Brain microvascular endothelial cell (primary cell): ENCODE measurements at regions not wholly inside any gene's neighbourhood (a gene's known extent, or its start where the extent isn't known, plus 50 kb on each side); places are given as distances from the start of the nearest gene placed in this dataset.

Source experiments
- DNase-seq: peaks from one replicate; pipeline ENCODE4 v3.0.0-alpha.2; 2020
- H3K27ac ChIP-seq: fragments of 250-450 bp; sonication (Bioruptor Pico); 2 replicates; pipeline ENCODE4 v1.5.1; 2020; ENCODE audit warnings: mild to moderate bottlenecking, moderate library complexity
- H3K27me3 ChIP-seq: fragments of 250-450 bp; sonication (Bioruptor Pico); replicated peaks from 2 replicates; pipeline ENCODE4 v1.5.1; 2020; ENCODE audit warnings: mild to moderate bottlenecking
- H3K36me3 ChIP-seq: fragments of 250-450 bp; sonication (Bioruptor Pico); replicated peaks from 2 replicates; pipeline ENCODE4 v1.5.1; 2020; ENCODE audit warnings: mild to moderate bottlenecking
- H3K4me3 ChIP-seq: 2 replicates; pipeline ENCODE4 v1.5.1; 2011; ENCODE audit warnings: low read depth, mild to moderate bottlenecking, control low read depth, low read length, moderate library complexity
- CTCF ChIP-seq: IDR thresholded peaks from 2 replicates; pipeline ENCODE4 v1.5.1; 2011; ENCODE audit warnings: low read depth, mild to moderate bottlenecking, moderate library complexity, low read length, control low read depth, inconsistent platforms; ENCODE audit errors: missing control alignments
- in situ Hi-C: cut with HindIII; loops from 2 replicates; pipeline ENCODE4 v1.10.0; 2017; ENCODE audit warnings: low sequenced_read_pairs, low pct_ligation_motif_present

GRCh38 chr14:104331871-104332605 lies 193.7 kb downstream of the KIF26A start:
- H3K4me3 ChIP-seq = no peak overlapping the region
- no peaks in the 10 kb centered on the region for H3K36me3 ChIP-seq
- TF ChIP-seq CTCF = no peak
- DNase-seq = no peak
- no peaks in the 10 kb centered on the region for H3K27me3 ChIP-seq
- no peak overlapping the region for H3K27ac ChIP-seq
- in situ Hi-C loops = no loop called here

GRCh38 chr14:104332634-104333270 lies 194.4 kb downstream of the KIF26A start:
- Histone ChIP-seq H3K4me3 (no peak overlapping the region), H3K27me3 (no peaks in the 10 kb centered on the region), H3K27ac (no peak overlapping the region), H3K36me3 (no peaks in the 10 kb centered on the region)
- in situ Hi-C loops = no loop called here
- no peak for TF ChIP-seq CTCF
- DNase-seq = no peak

- Histone ChIP-seq H3K27me3 (no peaks in the 10 kb centered on the region), H3K4me3 (no peak overlapping the region), H3K27ac (no peak overlapping the region), H3K36me3 (no peaks in the 10 kb centered on the region)
- TF ChIP-seq CTCF = no peak
- in situ Hi-C loops = no loop called here
- DNase-seq = no peak
Observed at GRCh38 chr14:104333646-104334423, 195.4 kb downstream of the KIF26A start.

GRCh38 chr14:104334424-104335161 lies 196.2 kb downstream of the KIF26A start:
- Histone ChIP-seq H3K4me3 (no peak overlapping the region), H3K36me3 (no peaks in the 10 kb centered on the region), H3K27ac (no peak overlapping the region), H3K27me3 (no peaks in the 10 kb centered on the region)
- no peak for DNase-seq
- TF ChIP-seq CTCF = no peak
- in situ Hi-C loops = no loop called here

GRCh38 chr14:104335176-104335575 lies 196.8 kb downstream of the KIF26A start:
- H3K27me3 ChIP-seq = no peaks in the 10 kb centered on the region
- TF ChIP-seq CTCF = no peak
- H3K27ac ChIP-seq = no peak overlapping the region
- no peaks in the 10 kb centered on the region for H3K36me3 ChIP-seq
- in situ Hi-C loops = no loop called here
- no peak for DNase-seq
- H3K4me3 ChIP-seq = no peak overlapping the region
